NB4 (cell line): ENCODE measurements at regions not wholly inside any gene's neighbourhood (a gene's known extent, or its start where the extent isn't known, plus 50 kb on each side); places are given as distances from the start of the nearest gene placed in this dataset.

ENCODE experiments used
- CTCF ChIP-seq: IDR thresholded peaks from one replicate; pipeline ENCODE4 v1.5.1; 2012; ENCODE audit warnings: low read depth, low read length
- MAX ChIP-seq: IDR thresholded peaks from 2 replicates; pipeline ENCODE4 v1.6.1; 2011; ENCODE audit warnings: low read depth, low read length
- MYC ChIP-seq: IDR thresholded peaks from 2 replicates; pipeline ENCODE4 v1.6.1; 2011; ENCODE audit warnings: low read depth, low read length
- POLR2A ChIP-seq: IDR thresholded peaks from 2 replicates; pipeline ENCODE4 v1.6.1; 2011; ENCODE audit warnings: mild to moderate bottlenecking; ENCODE audit not compliant: insufficient read length; ENCODE audit errors: extremely low read depth

GRCh38 chr4:91688413-91688812, 615.4 kb upstream of the GRID2 start:
- TF ChIP-seq POLR2A (no peak), CTCF (no peak), MYC (no peak), MAX (no peak)
